ENCODE measurements at regions not wholly inside any gene's neighbourhood (a gene's known extent, or its start where the extent isn't known, plus 50 kb on each side); places are given as distances from the start of the nearest gene placed in this dataset.

GRCh38 chr1:212512816-212513559, 80.3 kb downstream of the NENF start:
- TF ChIP-seq POLR2A (IDR thresholded peaks at IDR 0.05; ENCODE audit: low read depth, low read length) (no peak), CTCF (IDR thresholded peaks at IDR 0.05; ENCODE audit: extremely low read depth in 1 of 2, insufficient read depth in 1 of 2, low read depth in 1 of 2, low read length in 2 of 2) (no peak), JUN (IDR thresholded peaks at IDR 0.05; ENCODE audit: borderline replicate concordance, insufficient read depth, insufficient read length, low read depth) (no peak), MYC (IDR thresholded peaks at IDR 0.05; ENCODE audit: low read depth, low read length) (no peak), POLR2AphosphoS5 (IDR thresholded peaks at IDR 0.05; ENCODE audit: insufficient read depth, low read depth, low read length) (no peak)

All from endothelial cell of umbilical vein (primary cell).